HuH-7 (cell line): ENCODE measurements at regions not wholly inside any gene's neighbourhood (a gene's known extent, or its start where the extent isn't known, plus 50 kb on each side); places are given as distances from the start of the nearest gene placed in this dataset.
"Not testable (repeated sequence)": the region's sequence is repeated elsewhere in the genome, so short reads cannot be mapped to it uniquely, and the experiment has no call there.

ENCODE experiments used
- DNase-seq: peaks from one replicate; pipeline ENCODE4 v3.0.0; 2011; ENCODE audit warnings: low spot score

- DNase-seq, result no peak
Observed at GRCh38 chr4:85106166-85106565, 139.7 kb upstream of the WDFY3 start.

- DNase-seq, result no peak
Observed at GRCh38 chr4:85106805-85107336, 140.4 kb upstream of the WDFY3 start.

DNA sequence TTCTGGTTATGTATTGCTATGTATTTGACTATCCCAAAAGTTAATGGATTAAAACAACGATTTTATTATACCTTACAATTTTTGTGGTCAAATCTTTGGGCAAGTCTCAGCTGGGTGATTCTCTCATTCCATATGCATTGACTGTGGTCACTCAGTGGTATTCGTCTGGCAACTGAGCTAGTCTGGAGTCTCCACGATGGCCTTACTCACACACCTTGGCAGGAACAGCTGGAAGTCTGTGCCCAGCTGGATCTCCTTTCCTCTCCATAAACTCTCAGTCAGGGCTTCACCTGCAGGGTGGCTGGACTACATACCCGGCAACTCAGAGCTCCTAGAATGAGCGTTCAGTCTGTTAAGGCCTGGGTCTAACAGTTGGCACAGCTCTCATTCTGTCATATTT, 141.1 kb upstream of the WDFY3 start:
- DNase-seq, result no peak

DNA sequence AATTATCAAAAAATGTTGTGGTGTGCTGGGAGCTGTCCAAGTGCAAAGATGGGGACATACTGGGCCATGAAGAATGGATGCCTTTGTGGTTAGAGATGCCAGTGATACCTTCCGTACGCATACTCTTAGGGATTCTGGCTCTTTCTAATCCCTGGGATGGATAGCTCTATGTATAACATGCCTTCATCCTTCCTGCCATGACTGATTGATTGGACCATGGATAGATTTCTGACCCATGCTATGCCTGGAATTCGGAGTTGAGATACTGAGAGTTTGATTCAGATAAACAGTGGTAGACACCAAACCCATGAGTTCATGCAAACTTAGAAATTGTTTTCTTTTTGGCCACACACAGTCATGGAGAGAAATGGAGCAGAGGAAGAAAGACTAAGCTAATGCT, 147.2 kb upstream of the WDFY3 start:
- DNase-seq, result no peak

DNA sequence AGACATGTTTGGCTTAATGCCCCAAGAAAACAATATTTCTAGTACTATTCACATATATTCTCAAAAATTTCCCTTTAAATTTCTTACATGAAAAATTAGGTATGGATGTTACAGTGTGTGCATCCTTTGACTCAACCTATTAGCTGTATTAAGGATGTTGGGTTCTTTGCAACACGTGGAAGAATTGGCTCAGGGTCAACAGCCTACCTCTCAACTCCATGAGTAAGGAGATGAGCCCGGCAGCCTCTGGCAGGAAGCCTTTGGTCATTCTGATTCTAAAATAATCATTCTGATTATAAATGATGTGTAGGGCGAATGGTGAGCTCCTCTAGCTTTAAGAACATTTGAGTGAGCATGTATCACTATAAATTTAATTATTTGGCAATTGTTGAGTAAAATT, 148.0 kb upstream of the WDFY3 start:
- DNase-seq, result no peak

- no peak for DNase-seq
Observed at GRCh38 chr4:85116008-85116407, 149.5 kb upstream of the WDFY3 start.

- no peak for DNase-seq
Observed at GRCh38 chr4:85125688-85126087, 159.2 kb upstream of the WDFY3 start.

DNA sequence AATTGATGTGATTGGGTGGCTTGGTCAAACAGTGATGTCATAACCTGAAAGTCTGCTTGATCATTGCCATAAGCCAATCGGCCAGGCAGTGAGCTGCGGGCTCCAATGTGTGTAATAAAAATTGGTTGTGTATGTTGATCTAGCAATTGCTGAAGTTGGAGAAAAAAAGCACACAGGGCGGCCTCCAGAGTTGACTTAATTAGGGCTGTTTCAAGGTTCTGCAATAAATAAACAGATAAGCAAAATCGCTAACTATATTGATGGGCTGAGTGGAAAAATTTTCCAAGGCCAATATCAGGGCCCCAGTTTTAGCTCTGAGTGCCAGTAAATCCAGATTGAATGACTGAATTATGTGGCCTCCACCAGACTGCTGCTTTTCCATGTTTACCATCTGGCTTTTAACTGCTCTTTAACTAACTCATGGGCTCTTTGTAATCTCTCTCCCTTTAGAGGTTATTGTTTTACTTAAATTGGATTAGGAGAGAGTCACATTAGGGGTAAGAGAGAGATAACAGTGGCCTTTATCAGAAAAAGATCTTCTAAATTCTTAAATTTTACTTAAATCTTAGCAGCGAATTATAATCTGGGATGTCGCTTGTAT, 160.6 kb upstream of the WDFY3 start:
- DNase-seq, result no peak

GRCh38 chr4:85127653-85128052, 161.2 kb upstream of the WDFY3 start:
- no peak for DNase-seq

DNA sequence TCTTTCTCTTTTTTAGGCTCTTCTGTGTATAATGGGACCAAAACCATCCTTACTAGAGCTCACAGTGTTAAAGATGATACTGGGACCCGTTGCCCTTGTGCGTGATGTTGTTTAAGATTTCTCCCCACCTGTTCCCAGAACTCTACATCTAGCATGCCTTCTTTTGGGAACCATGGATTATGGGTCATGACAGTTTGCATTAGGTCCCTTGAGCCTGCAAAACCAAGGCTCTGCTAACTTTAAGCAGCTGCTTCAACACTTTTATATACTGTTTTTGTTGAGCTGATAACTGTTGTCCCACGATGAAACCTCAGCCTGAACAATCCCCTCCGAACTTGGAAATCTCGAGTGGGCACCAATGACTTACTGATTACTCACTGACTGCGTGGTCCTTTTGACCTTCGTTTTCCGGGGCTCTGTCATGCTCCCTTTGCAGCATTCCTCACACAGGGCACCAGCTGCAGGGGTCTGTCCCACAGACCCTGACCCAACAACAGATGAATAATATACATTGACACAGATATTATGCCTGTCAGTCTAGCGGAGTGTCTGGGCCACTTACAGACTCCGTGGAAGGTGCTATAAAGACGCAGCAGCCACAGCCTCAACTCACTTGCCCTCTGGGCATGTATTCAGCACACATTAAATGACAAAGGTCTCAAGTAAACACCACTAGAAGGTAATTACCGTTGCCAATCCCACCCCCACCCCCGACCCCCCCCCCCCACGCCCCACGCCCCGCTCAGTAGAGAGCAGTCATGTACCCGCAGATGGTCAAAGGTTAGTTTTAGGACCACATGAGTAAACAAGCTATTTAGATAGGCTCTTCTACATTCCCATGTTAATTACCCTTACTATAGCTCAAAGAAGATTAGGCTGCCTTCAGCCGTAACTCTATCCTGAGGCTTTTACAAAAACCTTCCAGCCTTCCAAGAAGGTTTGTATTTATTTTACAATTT, 162.0 kb upstream of the WDFY3 start:
- no peak for DNase-seq

DNA sequence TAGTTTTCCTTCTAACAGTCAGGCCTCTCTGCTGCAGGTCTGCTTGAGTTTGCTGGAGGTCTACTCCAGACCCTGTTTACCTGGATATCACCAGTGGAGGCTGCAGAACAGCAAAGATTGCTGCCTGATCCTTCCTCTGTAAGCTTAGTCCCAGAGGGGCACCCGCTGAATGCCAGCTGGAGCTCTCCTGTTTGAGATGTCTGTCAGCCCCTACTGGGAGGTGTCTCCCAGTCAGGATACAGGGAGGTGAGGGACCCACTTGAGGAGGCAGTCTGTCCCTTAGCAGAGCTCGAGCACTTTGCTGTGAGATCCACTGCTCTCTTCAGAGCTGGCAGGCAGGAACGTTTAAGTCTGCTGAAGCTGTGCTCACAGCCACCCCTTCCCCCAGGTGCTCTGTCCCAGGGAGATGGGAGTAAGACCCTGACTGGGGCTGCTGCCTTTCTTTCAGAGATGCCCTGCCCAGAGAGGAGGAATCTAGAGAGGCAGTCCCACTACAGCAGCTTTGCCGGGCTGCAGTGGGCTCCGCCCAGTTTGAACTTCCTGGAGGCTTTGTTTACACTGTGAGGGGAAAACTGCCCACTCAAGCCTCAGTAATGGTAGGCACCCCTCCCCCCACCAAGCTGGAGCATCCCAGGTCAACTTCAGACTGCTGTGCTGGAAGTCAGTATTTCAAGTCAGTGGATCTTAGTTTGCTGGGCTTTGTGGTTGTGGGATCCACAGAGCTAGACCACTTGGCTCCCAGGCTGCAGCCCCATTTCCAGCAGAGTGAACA, 163.1 kb upstream of the WDFY3 start:
- not testable (repeated sequence) for DNase-seq

- no peak for DNase-seq
Observed at GRCh38 chr4:85132117-85132516, 165.6 kb upstream of the WDFY3 start.

GRCh38 chr4:85132570-85132969, 166.1 kb upstream of the WDFY3 start:
- no peak for DNase-seq

- DNase-seq, result not testable (repeated sequence)
Observed at GRCh38 chr4:85139749-85140148, 173.3 kb upstream of the WDFY3 start.

DNA sequence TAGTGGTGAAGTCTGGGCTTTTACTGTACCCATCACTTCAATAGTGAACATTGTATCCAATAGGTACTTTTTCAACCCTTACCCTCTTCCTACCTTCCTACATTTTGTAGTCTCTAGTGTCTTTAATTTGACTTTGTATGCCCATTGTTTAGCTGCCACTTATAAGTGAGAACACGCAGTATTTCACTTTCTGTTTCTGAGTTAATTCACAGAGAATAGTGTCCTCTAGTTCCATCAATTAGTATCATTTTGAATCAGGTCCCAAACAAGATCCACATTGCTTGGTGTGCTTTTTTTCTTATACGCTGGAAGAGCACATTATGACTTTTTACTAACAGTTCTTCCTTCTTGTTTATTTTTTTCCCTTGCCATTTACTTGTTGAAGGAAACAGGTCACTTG, 176.0 kb upstream of the WDFY3 start:
- DNase-seq, result no peak

DNA sequence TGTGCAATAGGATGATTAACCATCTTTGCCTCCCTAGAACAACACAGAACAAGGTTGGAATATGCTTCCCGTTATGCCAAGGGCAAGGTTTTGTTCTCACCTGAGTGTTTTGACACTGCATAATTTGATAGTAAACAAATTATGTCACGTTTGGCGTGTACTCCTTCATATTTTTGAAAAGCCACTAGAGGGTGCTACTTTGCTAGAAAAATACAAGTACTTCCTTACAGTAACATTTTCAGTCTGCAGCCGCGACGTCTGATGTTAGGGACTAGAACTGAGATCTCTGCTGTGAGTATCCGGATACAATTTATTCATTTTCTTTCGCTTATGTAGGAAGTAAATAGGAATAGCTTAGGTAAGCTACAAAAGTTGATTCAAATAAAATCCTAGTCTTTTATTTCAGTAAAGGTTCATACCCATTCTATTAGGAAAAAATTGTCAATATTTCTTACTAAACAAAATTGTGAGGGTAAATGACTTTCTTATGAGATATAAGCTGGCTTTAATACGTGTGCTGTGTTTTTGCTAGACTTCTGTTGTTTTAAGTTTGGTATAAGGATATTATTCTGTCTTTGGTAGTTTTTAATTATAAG, 181.1 kb upstream of the WDFY3 start:
- DNase-seq, result peak; percentile 20

DNA sequence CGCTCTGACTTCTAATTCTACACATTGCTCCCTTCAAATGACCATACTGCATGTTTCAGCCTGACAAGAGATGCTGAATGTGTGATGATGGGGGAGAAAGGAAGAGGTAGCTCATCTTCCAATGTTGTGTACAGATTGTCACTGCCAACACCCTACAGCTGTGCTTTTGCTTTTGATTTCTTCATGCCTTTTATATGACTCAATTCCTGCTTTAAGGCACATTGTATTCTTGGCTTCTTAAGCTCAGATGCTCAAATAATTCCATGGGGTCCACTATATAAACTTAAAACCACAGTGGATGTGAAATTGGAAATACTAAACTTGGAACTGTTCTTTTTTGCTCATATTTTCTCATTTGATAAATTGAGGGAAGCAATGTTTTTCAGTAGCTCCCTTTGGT, 183.2 kb upstream of the WDFY3 start:
- DNase-seq, result no peak

DNA sequence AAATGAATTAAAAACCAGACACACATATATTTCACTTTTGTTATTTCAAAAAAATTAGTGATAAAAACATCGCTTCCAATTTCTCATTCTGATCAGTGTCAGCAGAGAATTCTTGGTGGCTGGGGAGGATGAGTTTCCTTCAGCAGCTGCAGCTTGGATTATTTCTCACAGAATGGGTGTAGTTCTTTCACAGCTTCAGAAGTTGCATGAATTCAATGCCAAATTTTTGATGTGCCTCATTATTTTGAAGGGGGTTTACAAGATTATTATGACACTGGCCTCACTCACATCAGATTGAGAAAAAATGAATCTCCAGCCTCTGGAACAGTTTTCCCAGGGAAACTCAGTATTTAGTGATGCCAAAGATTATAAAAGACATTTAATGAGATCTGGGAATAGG, 184.9 kb upstream of the WDFY3 start:
- no peak for DNase-seq

- no peak for DNase-seq
Observed at GRCh38 chr4:85151786-85152185, 185.3 kb upstream of the WDFY3 start.

DNA sequence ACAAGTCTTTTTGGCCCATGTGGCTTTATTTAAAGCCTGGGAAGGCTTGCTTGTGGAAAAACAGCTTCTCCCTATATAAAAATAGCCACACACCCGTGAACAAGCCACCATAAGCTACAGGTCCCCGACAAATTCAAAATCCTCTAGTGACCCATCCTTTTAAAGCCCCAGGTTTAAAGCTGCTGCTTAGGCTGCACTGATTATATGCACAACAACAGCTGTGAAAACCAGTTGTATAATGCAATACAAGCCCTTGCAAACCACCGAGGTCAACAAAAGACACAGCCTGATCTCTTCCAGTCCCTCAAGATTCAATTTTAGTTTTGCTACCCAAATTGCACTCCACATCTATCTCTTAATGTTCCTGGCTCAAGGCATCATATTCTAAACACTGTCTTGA, 186.0 kb upstream of the WDFY3 start:
- no peak for DNase-seq

DNA sequence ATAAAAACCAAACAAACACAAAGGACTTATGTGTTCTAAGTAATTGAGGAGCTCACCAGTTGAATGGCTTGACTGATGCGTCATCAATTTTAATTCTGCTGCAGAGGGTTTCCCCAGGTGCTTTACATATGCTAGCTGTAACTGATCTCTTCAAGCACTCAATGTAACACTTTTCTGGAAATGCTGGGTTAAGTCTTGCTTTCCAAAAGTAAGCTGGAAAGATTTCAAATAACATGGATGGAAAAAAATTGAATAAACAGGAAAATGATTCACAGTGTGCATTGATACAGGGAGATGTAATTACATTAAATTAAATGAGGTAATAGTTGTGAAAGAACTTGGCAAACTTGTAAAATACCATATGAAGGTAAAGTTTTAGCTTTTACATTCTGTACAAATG, 186.7 kb upstream of the WDFY3 start:
- no peak for DNase-seq

DNA sequence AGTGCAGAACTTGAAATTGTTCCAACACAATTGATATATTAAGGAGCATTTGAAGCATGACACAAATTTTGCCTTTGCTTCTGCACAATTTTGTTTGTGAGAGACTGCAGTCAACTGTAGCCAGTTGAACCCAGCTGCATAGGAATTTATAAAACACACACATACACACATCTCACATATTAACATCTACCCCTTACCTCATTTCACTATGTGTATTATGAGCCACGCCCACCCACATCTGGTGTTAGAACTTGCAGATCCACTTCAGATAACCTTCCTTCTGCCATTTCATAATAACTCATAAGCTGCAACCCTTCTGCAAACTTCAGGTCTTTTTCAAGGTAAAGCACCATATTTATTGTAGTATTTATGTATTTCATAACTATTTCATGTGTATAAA, 188.1 kb upstream of the WDFY3 start:
- no peak for DNase-seq
